ENCODE measurements at regions not wholly inside any gene's neighbourhood (a gene's known extent, or its start where the extent isn't known, plus 50 kb on each side); places are given as distances from the start of the nearest gene placed in this dataset.

DNA sequence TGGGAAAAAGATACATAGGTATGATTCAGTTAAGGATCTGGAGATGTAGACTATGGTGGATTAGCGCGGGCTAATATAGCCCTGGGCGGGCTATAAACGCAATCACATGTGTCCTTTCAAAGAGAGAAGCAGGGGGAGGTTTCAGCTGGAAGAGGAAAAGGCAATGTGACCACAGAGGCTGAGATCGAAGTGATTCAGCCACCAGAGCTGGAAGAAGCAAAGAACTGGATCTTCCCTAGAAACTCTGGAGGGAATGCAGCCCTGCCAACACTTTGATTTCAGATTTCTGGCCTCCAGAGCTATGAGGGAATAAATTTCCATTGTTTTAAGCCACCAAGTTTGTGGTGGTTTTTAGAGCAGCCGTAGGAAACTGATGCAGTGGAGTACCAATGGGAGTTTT is 81.5 kb upstream of the NHSL1 start:
- TF ChIP-seq, protein P1, sequence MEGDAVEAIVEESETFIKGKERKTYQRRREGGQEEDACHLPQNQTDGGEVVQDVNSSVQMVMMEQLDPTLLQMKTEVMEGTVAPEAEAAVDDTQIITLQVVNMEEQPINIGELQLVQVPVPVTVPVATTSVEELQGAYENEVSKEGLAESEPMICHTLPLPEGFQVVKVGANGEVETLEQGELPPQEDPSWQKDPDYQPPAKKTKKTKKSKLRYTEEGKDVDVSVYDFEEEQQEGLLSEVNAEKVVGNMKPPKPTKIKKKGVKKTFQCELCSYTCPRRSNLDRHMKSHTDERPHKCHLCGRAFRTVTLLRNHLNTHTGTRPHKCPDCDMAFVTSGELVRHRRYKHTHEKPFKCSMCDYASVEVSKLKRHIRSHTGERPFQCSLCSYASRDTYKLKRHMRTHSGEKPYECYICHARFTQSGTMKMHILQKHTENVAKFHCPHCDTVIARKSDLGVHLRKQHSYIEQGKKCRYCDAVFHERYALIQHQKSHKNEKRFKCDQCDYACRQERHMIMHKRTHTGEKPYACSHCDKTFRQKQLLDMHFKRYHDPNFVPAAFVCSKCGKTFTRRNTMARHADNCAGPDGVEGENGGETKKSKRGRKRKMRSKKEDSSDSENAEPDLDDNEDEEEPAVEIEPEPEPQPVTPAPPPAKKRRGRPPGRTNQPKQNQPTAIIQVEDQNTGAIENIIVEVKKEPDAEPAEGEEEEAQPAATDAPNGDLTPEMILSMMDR (IDR thresholded peaks at IDR 0.05; ENCODE audit: insufficient read depth, low read depth, low read length): no peak
- no peak for TF ChIP-seq EZH2 (IDR thresholded peaks at IDR 0.05; ENCODE audit: insufficient read depth, low read length)
